ENCODE measurements at regions not wholly inside any gene's neighbourhood (a gene's known extent, or its start where the extent isn't known, plus 50 kb on each side); places are given as distances from the start of the nearest gene placed in this dataset.
"Not testable (repeated sequence)": the region's sequence is repeated elsewhere in the genome, so short reads cannot be mapped to it uniquely, and the experiment has no call there.

- DNase-seq (ENCODE audit: low read depth): not testable (repeated sequence)
These were observed 430.9 kb upstream of the TBL1XR1 start for GRCh38 chr3:177628095-177628719.

DNA sequence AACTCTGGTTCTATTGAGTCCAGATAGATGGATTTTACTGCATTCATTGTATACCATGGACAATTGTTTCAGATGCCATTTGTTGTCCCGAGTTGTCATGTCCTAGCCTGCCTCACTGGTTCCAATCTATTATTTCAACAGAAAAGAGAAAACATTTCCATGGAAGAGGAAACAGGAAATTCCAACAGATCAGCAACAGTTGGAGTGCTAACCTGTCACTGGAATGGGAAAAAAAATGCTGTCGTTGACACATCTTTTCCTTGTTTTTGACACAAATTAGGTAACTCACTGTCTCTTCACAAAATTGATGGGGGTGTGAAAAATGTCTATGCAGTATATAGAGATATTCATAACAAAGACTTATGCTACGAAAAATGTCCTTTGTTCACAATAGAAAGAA, 432.0 kb upstream of the TBL1XR1 start:
- DNase-seq (ENCODE audit: low read depth): no peak

DNA sequence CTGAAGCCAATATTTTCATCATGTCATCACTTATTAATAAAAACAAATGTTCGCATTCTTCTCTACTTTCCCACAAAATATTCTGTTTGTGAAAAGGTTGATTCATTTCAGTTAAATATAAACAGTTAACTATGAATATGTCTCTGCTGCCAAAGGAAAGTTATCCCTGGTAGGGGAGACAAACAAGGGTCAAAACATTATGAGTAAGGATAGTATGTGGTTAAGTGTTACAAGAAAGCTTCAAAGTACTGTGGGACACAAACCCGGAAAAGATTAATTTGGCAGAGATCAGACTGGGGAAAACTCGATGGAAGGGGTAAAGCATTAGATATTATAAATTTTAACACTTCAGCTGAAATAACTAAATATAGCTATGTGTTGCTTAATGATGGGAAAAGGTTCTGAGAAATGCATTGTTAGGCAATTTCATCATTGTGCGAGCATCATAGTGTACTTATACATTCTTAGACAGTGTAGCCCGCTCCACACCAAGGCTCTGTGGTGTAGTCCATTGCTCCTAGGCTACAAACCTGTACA, 436.5 kb upstream of the TBL1XR1 start:
- DNase-seq (ENCODE audit: low read depth): no peak

DNA sequence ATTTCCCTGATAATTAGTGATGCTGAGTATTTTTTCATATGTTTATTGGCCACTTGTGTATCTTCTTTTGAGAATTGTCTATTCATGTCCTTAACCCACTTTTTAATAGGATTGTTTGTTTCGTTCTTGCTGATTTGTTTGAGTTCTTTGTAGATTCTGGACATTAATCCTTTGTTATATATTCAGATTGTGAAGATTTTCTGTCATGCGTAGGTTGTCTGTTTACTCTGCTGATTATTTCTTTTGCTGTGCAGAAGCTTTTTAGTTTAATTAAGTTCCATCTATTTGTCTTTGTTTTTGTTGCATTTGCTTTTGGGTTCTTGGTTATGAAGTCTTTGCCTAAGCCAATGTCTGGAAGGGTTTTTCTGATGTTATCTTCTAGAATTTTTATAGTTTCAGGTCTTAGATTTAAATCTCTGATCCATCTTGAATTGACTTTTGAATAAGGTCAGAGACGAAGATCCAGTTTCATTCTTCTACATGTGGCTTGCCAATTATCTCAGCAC, 438.4 kb upstream of the TBL1XR1 start:
- DNase-seq (ENCODE audit: low read depth): not testable (repeated sequence)

DNA sequence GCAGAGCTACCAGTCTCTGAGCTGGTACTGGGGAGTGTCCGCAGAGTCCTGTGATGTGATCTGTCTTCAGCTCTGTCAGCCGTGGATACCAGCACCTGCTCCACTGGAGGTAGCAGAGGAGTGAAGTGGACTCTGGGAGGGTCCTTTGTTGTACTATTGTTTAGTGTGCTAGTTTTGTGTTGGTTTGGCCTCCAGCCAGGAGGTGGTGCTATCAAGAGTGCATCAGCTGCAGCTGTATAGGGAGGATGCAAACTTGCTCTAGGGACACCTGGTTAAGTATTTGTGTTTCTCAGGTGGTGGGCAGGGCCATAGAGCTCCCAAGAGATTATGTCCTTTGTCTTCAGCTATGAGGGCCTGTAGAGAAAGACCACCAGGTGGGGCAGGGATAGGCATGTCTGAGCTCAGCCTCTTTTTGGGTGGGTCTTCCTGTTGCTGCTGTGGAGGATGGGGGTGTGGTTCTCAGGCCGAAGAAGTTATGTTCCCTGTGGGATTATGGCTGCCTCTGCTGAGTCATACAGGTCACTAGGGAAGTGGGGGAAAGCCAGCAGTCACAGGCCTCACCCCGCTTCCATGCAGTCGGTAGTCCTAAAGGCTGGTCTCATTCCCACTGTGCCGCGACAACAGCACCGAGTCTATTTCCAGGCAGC, 443.2 kb upstream of the TBL1XR1 start:
- DNase-seq (ENCODE audit: low read depth): no peak

- no peak for DNase-seq (ENCODE audit: low read depth)
These were observed 443.9 kb upstream of the TBL1XR1 start for GRCh38 chr3:177641206-177641605.

DNA sequence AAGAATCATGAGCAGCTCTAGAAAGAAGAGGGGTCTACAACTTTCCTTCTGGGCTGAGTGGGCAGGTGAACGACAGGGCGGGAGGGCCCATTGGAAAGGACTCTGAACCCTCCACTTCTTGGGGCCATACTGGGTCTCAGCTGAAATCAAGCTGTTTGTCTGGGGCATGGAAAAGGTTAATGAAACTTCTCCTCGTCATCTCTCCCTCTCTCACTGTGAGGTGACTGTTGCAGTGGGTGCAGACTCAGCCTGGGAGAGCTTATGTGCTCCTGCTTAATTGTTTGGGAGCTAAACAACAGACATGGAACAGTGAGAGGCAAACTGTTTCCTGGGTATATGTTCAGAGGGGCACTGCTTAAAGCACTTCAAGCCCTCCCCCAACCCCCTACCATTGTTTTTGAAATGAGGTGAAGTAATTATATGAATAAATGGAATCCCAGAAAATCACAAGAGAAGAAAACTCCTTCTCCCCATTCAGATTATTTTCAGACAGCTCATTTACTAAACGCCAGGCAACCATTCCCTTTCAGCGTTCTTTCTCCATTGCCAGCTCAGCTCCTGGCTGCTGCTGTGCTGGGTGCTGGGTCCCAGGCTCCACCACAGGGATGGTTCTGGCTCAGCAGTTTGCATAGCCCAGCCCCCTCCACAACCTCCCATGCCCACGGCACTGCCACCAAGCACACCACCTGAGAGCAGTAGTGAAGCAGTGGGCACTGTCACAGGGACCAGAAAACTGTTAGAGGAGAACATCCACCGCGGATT, 444.9 kb upstream of the TBL1XR1 start:
- DNase-seq (ENCODE audit: low read depth): no peak

- DNase-seq (ENCODE audit: low read depth): no peak
These were observed 445.5 kb upstream of the TBL1XR1 start for GRCh38 chr3:177642804-177643125.

GRCh38 chr3:177646749-177647148, 449.5 kb upstream of the TBL1XR1 start:
- DNase-seq (ENCODE audit: low read depth): no peak

DNA sequence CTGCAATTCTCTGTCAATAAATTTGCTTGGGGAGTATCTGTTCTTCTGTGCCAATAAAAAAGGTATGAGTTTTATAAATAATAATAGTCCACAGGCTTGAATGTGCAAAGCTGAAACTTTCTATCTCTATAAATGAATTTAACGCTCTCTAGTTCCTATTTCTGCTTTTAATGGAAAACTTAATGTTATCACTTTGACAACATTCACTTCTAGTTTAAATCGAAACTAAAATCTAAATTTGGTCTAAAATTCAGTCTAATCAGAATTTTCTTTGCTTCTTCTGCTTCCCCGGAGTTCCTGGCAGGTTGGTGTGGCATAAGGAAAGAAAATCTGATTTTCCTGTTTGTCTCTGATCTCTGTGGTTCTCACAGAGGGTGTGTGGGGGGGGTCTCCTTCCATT, 450.1 kb upstream of the TBL1XR1 start:
- DNase-seq (ENCODE audit: low read depth): no peak

DNA sequence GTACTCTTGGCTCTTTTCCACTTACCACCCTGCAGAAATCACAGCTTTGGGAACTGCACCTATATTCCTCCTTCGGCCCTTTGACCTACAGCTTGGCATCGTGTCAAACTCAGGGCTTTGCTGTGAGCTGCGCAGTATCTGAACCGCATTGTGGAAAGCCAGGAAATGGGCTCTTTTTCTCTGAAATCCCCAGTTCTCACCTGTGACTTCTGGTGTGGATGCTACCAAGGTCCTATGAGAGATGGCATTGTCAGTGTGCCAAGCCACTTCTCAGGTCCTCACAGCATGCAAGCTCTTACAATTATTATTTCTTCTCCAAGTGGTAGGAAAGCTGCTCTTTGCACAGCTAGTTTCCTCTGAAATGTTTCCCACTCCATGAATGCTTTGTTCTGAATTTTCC, 450.6 kb upstream of the TBL1XR1 start:
- DNase-seq (ENCODE audit: low read depth): no peak

- no peak for DNase-seq (ENCODE audit: low read depth)
These were observed 455.4 kb upstream of the TBL1XR1 start for GRCh38 chr3:177652556-177653291.

DNA sequence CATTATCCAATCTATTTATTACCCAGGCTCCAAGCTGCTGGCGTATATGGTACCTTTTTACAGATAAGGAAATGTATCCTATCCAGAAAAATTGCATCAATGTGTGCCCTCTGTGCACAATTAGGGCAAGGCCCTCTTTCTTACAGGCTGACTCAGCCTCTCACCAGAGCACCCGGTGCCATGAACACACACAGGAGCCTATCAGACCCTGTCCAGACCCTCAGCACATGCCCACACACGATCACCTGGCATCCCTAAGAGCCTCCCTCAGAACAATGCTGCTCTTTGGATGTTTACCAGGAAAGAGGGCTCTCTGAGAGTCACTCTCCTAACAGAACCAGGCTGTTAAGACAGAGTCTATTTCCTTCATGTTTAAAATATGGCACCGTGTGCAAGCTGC, 460.0 kb upstream of the TBL1XR1 start:
- DNase-seq (ENCODE audit: low read depth): no peak

GRCh38 chr3:177658354-177658753, 461.1 kb upstream of the TBL1XR1 start:
- no peak for DNase-seq (ENCODE audit: low read depth)

- DNase-seq (ENCODE audit: low read depth): not testable (repeated sequence)
These were observed 467.3 kb upstream of the TBL1XR1 start for GRCh38 chr3:177664380-177665103.

DNA sequence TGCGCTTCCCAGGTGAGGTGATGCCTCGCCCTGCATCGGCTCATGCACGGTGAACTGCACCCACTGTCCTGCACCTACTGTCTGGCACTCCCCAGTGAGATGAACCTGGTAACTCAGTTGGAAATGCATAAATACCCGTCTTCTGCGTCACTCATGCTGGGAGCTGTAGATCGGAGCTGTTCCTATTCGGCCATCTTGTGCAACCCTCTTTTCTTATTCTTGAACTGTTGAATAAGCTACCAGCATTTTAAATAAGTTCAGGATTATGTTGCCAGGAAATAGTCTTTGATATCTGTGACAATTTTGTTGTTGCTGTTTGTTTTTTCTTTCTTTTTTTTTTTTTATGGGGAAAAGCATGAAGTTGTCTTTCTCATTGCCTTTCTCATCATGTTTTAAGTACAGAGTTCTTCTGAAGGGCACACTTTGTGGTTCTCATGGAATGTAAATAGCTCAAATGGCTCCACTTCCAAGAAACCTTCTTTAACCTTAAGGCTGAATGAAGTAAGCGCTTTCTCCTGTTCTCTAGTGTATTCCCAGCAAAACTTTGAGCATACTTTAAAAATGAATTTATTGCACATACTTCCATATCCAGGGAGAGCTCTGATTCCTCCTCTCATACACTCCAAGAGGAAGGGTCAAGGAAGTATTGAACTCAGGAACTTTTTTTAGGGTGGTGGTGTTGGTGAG, 468.0 kb upstream of the TBL1XR1 start:
- no peak for DNase-seq (ENCODE audit: low read depth)

- no peak for DNase-seq (ENCODE audit: low read depth)
These were observed 475.1 kb upstream of the TBL1XR1 start for GRCh38 chr3:177672252-177672911.

DNA sequence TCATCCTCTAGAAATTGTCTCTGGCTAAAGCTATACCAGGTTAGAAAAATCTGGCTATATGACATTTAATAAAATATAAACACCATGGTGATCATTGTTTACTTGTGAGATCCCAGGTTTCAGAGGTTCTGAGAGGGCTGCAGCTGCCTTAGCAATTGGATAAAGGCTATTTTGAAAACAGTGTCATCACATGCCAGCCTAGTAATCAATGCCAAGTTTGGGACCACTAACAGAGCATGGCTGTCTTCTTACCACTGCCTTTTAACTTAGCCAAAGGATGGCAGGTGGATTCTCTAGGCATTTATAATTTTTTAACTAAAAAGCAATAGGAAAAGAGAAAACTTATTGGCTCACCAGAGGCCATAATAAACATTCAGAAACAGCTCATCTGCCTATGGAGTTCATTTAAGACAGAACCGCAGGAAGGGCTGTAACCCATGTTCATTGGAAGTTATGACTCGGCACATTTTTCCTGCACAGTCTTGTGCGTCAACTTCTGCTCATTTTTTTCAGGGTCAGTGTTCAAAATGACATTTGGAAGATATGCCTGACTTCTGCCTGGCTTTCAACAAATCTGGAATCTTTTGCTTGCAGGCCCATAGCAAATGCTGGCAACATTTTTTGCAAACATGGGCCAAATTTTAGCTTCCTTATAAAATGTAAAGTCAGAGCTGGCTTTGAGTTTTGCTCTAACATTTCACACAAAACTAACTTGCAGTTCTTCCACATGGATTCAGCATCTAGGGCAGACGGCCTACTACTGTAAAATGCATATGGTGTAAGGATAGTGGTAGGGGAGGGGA, 476.0 kb upstream of the TBL1XR1 start:
- DNase-seq (ENCODE audit: low read depth): no peak

GRCh38 chr3:177674186-177674585, 476.9 kb upstream of the TBL1XR1 start:
- no peak for DNase-seq (ENCODE audit: low read depth)

DNA sequence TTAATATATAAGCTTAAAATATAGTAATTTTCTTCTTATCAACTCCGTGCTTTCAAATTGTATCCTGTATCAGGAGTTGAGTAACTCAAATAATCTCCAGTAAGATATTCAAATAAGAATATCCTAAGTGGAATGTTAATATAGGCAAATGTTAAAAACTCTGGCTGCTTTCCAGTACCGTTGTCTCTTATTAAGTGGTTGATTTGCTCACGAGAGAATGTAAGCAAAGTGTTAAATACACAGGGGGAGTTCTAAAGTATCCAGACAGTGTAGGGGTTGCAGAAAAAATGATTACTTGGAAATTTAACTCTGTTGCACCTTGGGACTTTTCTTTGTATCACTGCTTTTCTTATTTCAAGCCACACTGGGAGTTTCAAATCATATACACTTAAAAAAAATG, 478.9 kb upstream of the TBL1XR1 start:
- no peak for DNase-seq (ENCODE audit: low read depth)
